SK-N-SH (cell line): ENCODE measurements at regions not wholly inside any gene's neighbourhood (a gene's known extent, or its start where the extent isn't known, plus 50 kb on each side); places are given as distances from the start of the nearest gene placed in this dataset.
"Not testable (repeated sequence)": the region's sequence is repeated elsewhere in the genome, so short reads cannot be mapped to it uniquely, and the experiment has no call there.

ENCODE experiments used
- CTCF ChIA-PET: fragments of 300-600, 350-600 bp; formaldehyde crosslinking; extraction: SDS; loops from one replicate; lab custom pipeline; 2021; lab: Yijun Ruan, JAX
- POLR2A ChIA-PET: fragments of 350-600 bp; sonication (Branson Sonifier 250); formaldehyde crosslinking; extraction: SDS; loops from one replicate; lab custom pipeline; 2020; ENCODE audit warnings: antibody characterized with exemption, inconsistent platforms; lab: Yijun Ruan, JAX
- DNase-seq: peaks from one replicate; pipeline ENCODE4 v3.0.0; 2012
- H2AFZ ChIP-seq: fragments of 200-600 bp; sonication (generic); 2 replicates; pipeline ENCODE4 v1.8.1; 2016; ENCODE audit warnings: antibody characterized with exemption, mild to moderate bottlenecking, low read depth
- H3F3A ChIP-seq: fragments of 200-600 bp; sonication (generic); replicated peaks from 2 replicates; pipeline ENCODE3; 2016; ENCODE audit warnings: antibody characterized with exemption, mild to moderate bottlenecking; ENCODE audit not compliant: insufficient read depth
- H3K27ac ChIP-seq, 2 experiments: fragments of 200-500 bp in 1 of 2; fragments of 200-600 bp in 1 of 2; sonication (Bioruptor generic) in 1 of 2; sonication (generic), shearing (Covaris generic) in 1 of 2; 2 replicates each; pipeline versions ENCODE4 v1.5.1 to v1.6.1; 2014 to 2016; ENCODE audit warnings: low read depth in 2 of 2, inconsistent platforms in 1 of 2, low read length in 1 of 2, mild to moderate bottlenecking in 1 of 2, mixed read lengths in 1 of 2
- H3K27me3 ChIP-seq: fragments of 200-600 bp; sonication (generic), shearing (Covaris generic); 2 replicates; pipeline ENCODE4 v1.6.1; 2016; ENCODE audit warnings: mixed run types; ENCODE audit not compliant: insufficient read depth
- H3K36me3 ChIP-seq, 2 experiments: fragments of 200-500 bp in 1 of 2; fragments of 200-600 bp in 1 of 2; sonication (Bioruptor generic) in 1 of 2; sonication (generic) in 1 of 2; replicated peaks in 1 of 2; 2 replicates each; pipeline versions ENCODE3 to v1.5.1; 2014 to 2016; ENCODE audit warnings: low read length in 1 of 2, mild to moderate bottlenecking in 1 of 2; ENCODE audit not compliant: insufficient read depth in 2 of 2, control insufficient read depth in 1 of 2
- H3K4me1 ChIP-seq, 2 experiments: fragments of 200-500 bp in 1 of 2; fragments of 200-600 bp in 1 of 2; sonication (Bioruptor generic) in 1 of 2; sonication (generic), shearing (Covaris generic) in 1 of 2; 2 replicates each; pipeline versions ENCODE4 v1.5.1 to v1.6.1; 2014 to 2016; ENCODE audit warnings: low read depth in 1 of 2, low read length in 1 of 2, mixed run types in 1 of 2; ENCODE audit not compliant: insufficient read depth in 2 of 2, control insufficient read depth in 1 of 2
- H3K4me2 ChIP-seq: fragments of 200-600 bp; sonication (generic), shearing (Covaris generic); 2 replicates; pipeline ENCODE4 v1.6.1; 2017; ENCODE audit warnings: mixed run types
- H3K4me3 ChIP-seq, 2 experiments: fragments of 200-500 bp in 1 of 2; fragments of 200-600 bp in 1 of 2; sonication (Bioruptor generic) in 1 of 2; sonication (generic), shearing (Covaris generic) in 1 of 2; 2 replicates each; pipeline versions ENCODE4 v1.5.1 to v1.8.1; 2014 to 2016; ENCODE audit warnings: low read depth in 2 of 2, inconsistent platforms in 1 of 2, low read length in 1 of 2, mild to moderate bottlenecking in 1 of 2, mixed read lengths in 1 of 2, moderate library complexity in 1 of 2
- H3K79me2 ChIP-seq: fragments of 200-600 bp; sonication (generic); 2 replicates; pipeline ENCODE4 v1.8.1; 2017; ENCODE audit warnings: mild to moderate bottlenecking; ENCODE audit not compliant: insufficient read depth
- H3K9ac ChIP-seq: fragments of 200-600 bp; sonication (generic); 2 replicates; pipeline ENCODE4 v1.6.1; 2017; ENCODE audit warnings: mixed run types
- H3K9me2 ChIP-seq: fragments of 200-600 bp; sonication (generic); 2 replicates; pipeline ENCODE4 v1.6.1; 2017; ENCODE audit warnings: mixed run types
- H3K9me3 ChIP-seq: fragments of 200-600 bp; sonication (generic); 2 replicates; pipeline ENCODE4 v1.6.1; 2017; ENCODE audit warnings: mixed run types, mild to moderate bottlenecking, moderate library complexity
- H4K20me1 ChIP-seq: fragments of 200-600 bp; sonication (generic); 2 replicates; pipeline ENCODE4 v1.6.1; 2017; ENCODE audit warnings: mild to moderate bottlenecking, mixed run types; ENCODE audit not compliant: insufficient read depth
- CTCF ChIP-seq: fragments of 200-600 bp; sonication (generic); IDR thresholded peaks from 2 replicates; pipeline ENCODE4 v1.6.1; 2017; ENCODE audit warnings: antibody characterized with exemption, mild to moderate bottlenecking, moderate library complexity
- FOSL2 ChIP-seq: IDR thresholded peaks from 2 replicates; pipeline ENCODE4 v1.4.0; 2012; ENCODE audit warnings: low read depth, mild to moderate bottlenecking, moderate library complexity, borderline replicate concordance
- RFX5 ChIP-seq: IDR thresholded peaks from 2 replicates; pipeline ENCODE4 v1.6.1; 2012; ENCODE audit warnings: mild to moderate bottlenecking, improper control_type of control experiment, low read length
- SIN3A ChIP-seq: IDR thresholded peaks from 2 replicates; pipeline ENCODE4 v1.6.1; 2012; ENCODE audit warnings: low read depth, mild to moderate bottlenecking, low read length, moderate library complexity, borderline replicate concordance
- TAF1 ChIP-seq: IDR thresholded peaks from 2 replicates; pipeline ENCODE4 v1.6.1; 2012; ENCODE audit warnings: low read depth, mild to moderate bottlenecking, low read length, moderate library complexity, borderline replicate concordance
- USF1 ChIP-seq: IDR thresholded peaks from 2 replicates; pipeline ENCODE4 v1.4.0; 2012; ENCODE audit warnings: low read depth, borderline replicate concordance
- USF2 ChIP-seq: fragments of 150-350 bp; IDR thresholded peaks from 2 replicates; pipeline ENCODE4 v1.6.1; 2017; ENCODE audit warnings: antibody characterized with exemption, low read length, low read depth, borderline replicate concordance
- WGBS: methylation state at CpG from one replicate; pipeline ENCODE4 v1.1.6; 2017; ENCODE audit warnings: low lambda C conversion rate; 5-methylcytosine and 5-hydroxymethylcytosine counted together

GRCh38 chr14:37841039-37841438 lies 245.6 kb downstream of the TTC6 start:
- H3K9me3 ChIP-seq, H4K20me1 ChIP-seq, DNase-seq, H3K4me2 ChIP-seq, H3K4me3 ChIP-seq, H3K4me1 ChIP-seq, H3K79me2 ChIP-seq, POLR2A ChIA-PET, CTCF ChIA-PET, H2AFZ ChIP-seq, H3K27me3 ChIP-seq, H3K36me3 ChIP-seq, H3F3A ChIP-seq, H3K9ac ChIP-seq, H3K27ac ChIP-seq, H3K9me2 ChIP-seq: not testable (repeated sequence)
- 0% methylated on average over 1 of the region's 4 CpGs for WGBS

GRCh38 chr14:37842106-37842505 lies 246.7 kb downstream of the TTC6 start:
- CTCF ChIA-PET: no interaction called here
- TF ChIP-seq CTCF (no peak), RFX5 (no peak), USF2 (no peak), TAF1 (no peak), SIN3A (no peak), USF1 (no peak), FOSL2 (no peak)

More at GRCh38 chr14:37842106-37842505, 246.7 kb downstream of the TTC6 start:
- POLR2A ChIA-PET: no interaction called here
- Histone ChIP-seq H3K4me1 (no peaks in the 10 kb centered on the region), H3K79me2 (no peaks in the 10 kb centered on the region), H3K9ac (no peak overlapping the region), H3F3A (no peaks in the 10 kb centered on the region), H3K9me3 (no peaks in the 10 kb centered on the region), H3K27me3 (no peaks in the 10 kb centered on the region), H2AFZ (no peak overlapping the region), H4K20me1 (no peaks in the 10 kb centered on the region), H3K4me3 (no peak overlapping the region), H3K9me2 (no peaks in the 10 kb centered on the region), H3K4me2 (no peak overlapping the region), H3K36me3 (no peaks in the 10 kb centered on the region), H3K27ac (no peak overlapping the region)
- DNase-seq: no peak
- 11% methylated on average over 3 of the region's 3 CpGs for WGBS
